H9 (cell line): ENCODE measurements at regions not wholly inside any gene's neighbourhood (a gene's known extent, or its start where the extent isn't known, plus 50 kb on each side); places are given as distances from the start of the nearest gene placed in this dataset.

Source experiments
- DNase-seq: peaks from one replicate; pipeline ENCODE4 v3.0.0-alpha.2; 2017
- H2AFZ ChIP-seq: one replicate; pipeline ENCODE4 v1.6.1; 2013; ENCODE audit warnings: mild to moderate bottlenecking, low read length, control low read depth, moderate library complexity
- H2AK5ac ChIP-seq: 2 replicates; pipeline ENCODE4 v1.6.1; 2013; ENCODE audit warnings: low read length, control low read depth, mixed read lengths; ENCODE audit not compliant: insufficient read length
- H2BK120ac ChIP-seq: one replicate; pipeline ENCODE4 v1.6.1; 2013; ENCODE audit warnings: low read depth, mild to moderate bottlenecking, low read length, control low read depth, inconsistent platforms; ENCODE audit not compliant: poor library complexity, severe bottlenecking
- H2BK12ac ChIP-seq: 2 replicates; pipeline ENCODE4 v1.6.1; 2013; ENCODE audit warnings: low read length, control low read depth, mixed read lengths, low read depth; ENCODE audit not compliant: insufficient read length
- H2BK15ac ChIP-seq: 2 replicates; pipeline ENCODE4 v1.6.1; 2013; ENCODE audit warnings: low read depth, low read length, control low read depth
- H2BK20ac ChIP-seq: one replicate; pipeline ENCODE4 v1.6.1; 2013; ENCODE audit warnings: low read depth, mild to moderate bottlenecking, low read length, control low read depth, inconsistent platforms; ENCODE audit not compliant: poor library complexity, severe bottlenecking
- H2BK5ac ChIP-seq: 2 replicates; pipeline ENCODE4 v1.6.1; 2013; ENCODE audit warnings: low read length, control low read depth, mixed read lengths; ENCODE audit not compliant: insufficient read length
- H3K14ac ChIP-seq: 2 replicates; pipeline ENCODE4 v1.6.1; 2013; ENCODE audit warnings: low read length, control low read depth; ENCODE audit not compliant: insufficient read depth
- H3K18ac ChIP-seq: 2 replicates; pipeline ENCODE4 v1.6.1; 2013; ENCODE audit warnings: low read depth, mild to moderate bottlenecking, mixed read lengths, low read length, control low read depth; ENCODE audit not compliant: insufficient read length
- H3K23ac ChIP-seq: 2 replicates; pipeline ENCODE4 v1.6.1; 2013; ENCODE audit warnings: low read length, control low read depth, mixed read lengths, low read depth; ENCODE audit not compliant: insufficient read length
- H3K23me2 ChIP-seq: 2 replicates; pipeline ENCODE4 v1.6.1; 2013; ENCODE audit warnings: low read depth, mild to moderate bottlenecking, mixed read lengths, low read length, control low read depth; ENCODE audit not compliant: insufficient read length, poor library complexity, severe bottlenecking
- H3K27ac ChIP-seq: 2 replicates; pipeline ENCODE4 v1.5.1; 2013; ENCODE audit warnings: low read length, control low read depth, mixed read lengths, low read depth; ENCODE audit not compliant: insufficient read length
- H3K27me3 ChIP-seq: 2 replicates; pipeline ENCODE4 v1.6.1; 2013; ENCODE audit warnings: low read length, control low read depth, inconsistent platforms; ENCODE audit not compliant: insufficient read depth
- H3K4ac ChIP-seq: 2 replicates; pipeline ENCODE4 v1.6.1; 2013; ENCODE audit warnings: low read depth, mild to moderate bottlenecking, control low read depth, inconsistent platforms, low read length, moderate library complexity
- H3K4me1 ChIP-seq: 2 replicates; pipeline ENCODE4 v1.6.1; 2013; ENCODE audit warnings: low read length, control low read depth, inconsistent platforms; ENCODE audit not compliant: insufficient read depth
- H3K4me2 ChIP-seq: 2 replicates; pipeline ENCODE4 v1.6.1; 2013; ENCODE audit warnings: low read length, control low read depth, mixed read lengths; ENCODE audit not compliant: insufficient read length, insufficient read depth
- H3K56ac ChIP-seq: 2 replicates; pipeline ENCODE4 v1.6.1; 2013; ENCODE audit warnings: low read depth, mild to moderate bottlenecking, mixed read lengths, low read length, control low read depth; ENCODE audit not compliant: insufficient read length
- H3K79me1 ChIP-seq: 2 replicates; pipeline ENCODE4 v1.6.1; 2013; ENCODE audit warnings: low read depth, mild to moderate bottlenecking, moderate library complexity, low read length, control low read depth, inconsistent platforms; ENCODE audit not compliant: insufficient read depth, poor library complexity, severe bottlenecking
- H3K79me2 ChIP-seq: 2 replicates; pipeline ENCODE4 v1.6.1; 2013; ENCODE audit warnings: low read length, control low read depth, inconsistent platforms; ENCODE audit not compliant: insufficient read depth
- H3K9ac ChIP-seq: 2 replicates; pipeline ENCODE4 v1.6.1; 2013; ENCODE audit warnings: low read length, control low read depth, mixed read lengths; ENCODE audit not compliant: insufficient read length; ENCODE audit errors: extremely low read depth
- H3K9me3 ChIP-seq: one replicate; pipeline ENCODE4 v1.6.1; 2013; ENCODE audit warnings: low read depth, low read length, inconsistent platforms; ENCODE audit not compliant: control insufficient read depth
- H3T11ph ChIP-seq: one replicate; pipeline ENCODE4 v1.6.1; 2013; ENCODE audit warnings: mild to moderate bottlenecking, low read length, control low read depth, inconsistent platforms
- H4K20me1 ChIP-seq: one replicate; pipeline ENCODE4 v1.6.1; 2013; ENCODE audit not compliant: control insufficient read depth, insufficient read length, insufficient read depth
- H4K5ac ChIP-seq: 2 replicates; pipeline ENCODE4 v1.6.1; 2013; ENCODE audit warnings: low read depth, mild to moderate bottlenecking, mixed read lengths, low read length, control low read depth; ENCODE audit not compliant: insufficient read length
- H4K8ac ChIP-seq: replicated peaks from 2 replicates; pipeline ENCODE4 v1.6.1; 2013; ENCODE audit warnings: low read length, control low read depth, mixed read lengths, low read depth; ENCODE audit not compliant: insufficient read length
- H4K91ac ChIP-seq: 2 replicates; pipeline ENCODE4 v1.6.1; 2013; ENCODE audit warnings: low read depth, mild to moderate bottlenecking, moderate library complexity, mixed read lengths, low read length, control low read depth; ENCODE audit not compliant: insufficient read length
- H3K27ac Mint-ChIP-seq, 3 experiments: 2 replicates in 2 of 3; 3 replicates in 1 of 3; pipeline ENCODE4 v1.8.0; 2020 to 2021; ENCODE audit warnings: mixed read lengths in 3 of 3, mild to moderate bottlenecking in 1 of 3, moderate library complexity in 1 of 3
- H3K27me3 Mint-ChIP-seq: 2 replicates; pipeline ENCODE4 v1.8.0; 2021; ENCODE audit warnings: low read depth, mild to moderate bottlenecking, moderate library complexity, mixed read lengths
- H3K36me3 Mint-ChIP-seq, 3 experiments: 2 replicates in 2 of 3; 3 replicates in 1 of 3; pipeline ENCODE4 v1.8.0; 2020 to 2021; ENCODE audit warnings: low read depth in 3 of 3, mixed read lengths in 3 of 3; ENCODE audit not compliant: insufficient read depth in 1 of 3
- H3K4me1 Mint-ChIP-seq, 2 experiments: 2 replicates each; pipeline ENCODE4 v1.8.0; 2020; ENCODE audit warnings: mixed read lengths in 2 of 2
- H3K4me3 Mint-ChIP-seq, 2 experiments: 2 replicates in 1 of 2; 3 replicates in 1 of 2; pipeline ENCODE4 v1.8.0; 2020 to 2021; ENCODE audit warnings: mild to moderate bottlenecking in 2 of 2, mixed read lengths in 2 of 2, moderate library complexity in 1 of 2
- H3K9me3 Mint-ChIP-seq, 2 experiments: 2 replicates in 1 of 2; 3 replicates in 1 of 2; pipeline ENCODE4 v1.8.0; 2020; ENCODE audit warnings: mild to moderate bottlenecking in 2 of 2, mixed read lengths in 2 of 2, moderate library complexity in 1 of 2
- CTCF ChIP-seq: fragments of 200-600 bp; sonication (generic); conservative IDR thresholded peaks from 3 replicates; pipeline ENCODE4 v1.8.0; 2021; ENCODE audit warnings: antibody characterized with exemption, mild to moderate bottlenecking
- WGBS: extraction: QIAGEN DNeasy Blood & Tissue Kit; methylation state at CpG from one replicate; pipeline ENCODE4 v1.1.7; 2013; ENCODE audit warnings: missing lambda C conversion rate, low lambda C conversion rate, mixed read lengths; ENCODE audit not compliant: insufficient read length; ENCODE audit errors: extremely low coverage; 5-methylcytosine and 5-hydroxymethylcytosine counted together

DNA sequence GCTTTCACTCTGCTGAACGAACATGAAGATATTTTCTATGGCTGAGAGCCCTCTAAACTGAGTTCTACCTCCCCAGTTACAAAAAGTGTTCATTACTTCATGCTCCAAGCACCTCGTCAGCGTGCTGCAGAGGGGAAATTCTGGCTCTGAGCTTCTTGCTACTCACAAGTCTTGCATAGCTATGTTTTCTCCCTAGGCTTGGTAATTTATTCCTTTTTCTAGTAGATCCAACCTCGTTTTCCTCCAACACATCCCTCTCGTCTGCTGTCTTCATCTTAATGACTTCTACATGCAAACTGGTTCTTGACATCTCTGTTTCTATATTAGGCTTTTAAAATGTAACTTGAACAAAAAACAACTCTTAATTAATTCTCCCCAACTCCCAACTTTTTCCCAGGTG lies 1034.5 kb downstream of the REEP3 start:
- no peak overlapping the region for H2BK15ac ChIP-seq
- no peak for DNase-seq
- no peak overlapping the region for H3K18ac ChIP-seq
- H3K14ac ChIP-seq = no peak overlapping the region
- H3K79me1 ChIP-seq = no peaks in the 10 kb centered on the region
- TF ChIP-seq CTCF = no peak
- H2AFZ ChIP-seq = no peak overlapping the region
- WGBS = no CpG with 5 or more reads among the region's 5 CpGs
- Mint-ChIP-seq H3K27ac (no peak overlapping the region), H3K4me1 (peaks cover 15% of the 10 kb centered on the region in 2 experiments), H3K36me3 (no peaks in the 10 kb centered on the region), H3K9me3 (no peaks in the 10 kb centered on the region; a peak in 1 of 5 replicates), H3K4me3 (no peak overlapping the region), H3K27me3 (no peaks in the 10 kb centered on the region)
- no peaks in the 10 kb centered on the region for H3K9me3 ChIP-seq
- H4K8ac ChIP-seq = no peak overlapping the region
- H3K4me2 ChIP-seq = no peak overlapping the region
- H2BK5ac ChIP-seq = no peak overlapping the region
- no peaks in the 10 kb centered on the region; the same call in 1 of the 2 replicates for H3K4me1 ChIP-seq
- no peak overlapping the region for H3K9ac ChIP-seq
- no peak overlapping the region for H4K91ac ChIP-seq
- H2BK12ac ChIP-seq = no peak overlapping the region
- no peaks in the 10 kb centered on the region for H4K20me1 ChIP-seq
- no peak overlapping the region for H3K56ac ChIP-seq
- H3K79me2 ChIP-seq = no peaks in the 10 kb centered on the region
- H3T11ph ChIP-seq = no peak overlapping the region
- no peak overlapping the region for H4K5ac ChIP-seq
- H2AK5ac ChIP-seq = no peak overlapping the region
- no peak overlapping the region for H3K4ac ChIP-seq
- H3K23me2 ChIP-seq = no peaks in the 10 kb centered on the region
- no peak overlapping the region for H2BK120ac ChIP-seq
- H3K27me3 ChIP-seq = no peaks in the 10 kb centered on the region
- H2BK20ac ChIP-seq = no peak overlapping the region
- no peak overlapping the region for H3K23ac ChIP-seq
- no peak overlapping the region for H3K27ac ChIP-seq
